IPS-20b (cell line): ENCODE measurements at regions not wholly inside any gene's neighbourhood (a gene's known extent, or its start where the extent isn't known, plus 50 kb on each side); places are given as distances from the start of the nearest gene placed in this dataset.
"Not testable (repeated sequence)": the region's sequence is repeated elsewhere in the genome, so short reads cannot be mapped to it uniquely, and the experiment has no call there.

ENCODE experiments used
- H3K27ac ChIP-seq: one replicate; pipeline ENCODE4 v1.5.1; 2013; ENCODE audit warnings: low read length
- H3K27me3 ChIP-seq: 2 replicates; pipeline ENCODE4 v1.6.1; 2013; ENCODE audit warnings: mild to moderate bottlenecking, low read length, inconsistent platforms; ENCODE audit not compliant: insufficient read depth
- H3K36me3 ChIP-seq: 2 replicates; pipeline ENCODE4 v1.6.1; 2013; ENCODE audit warnings: low read depth, mild to moderate bottlenecking, inconsistent platforms, low read length, moderate library complexity; ENCODE audit not compliant: insufficient read depth
- H3K4me1 ChIP-seq: 2 replicates; pipeline ENCODE4 v1.6.1; 2013; ENCODE audit warnings: mild to moderate bottlenecking, control low read depth, inconsistent platforms, low read length, moderate library complexity; ENCODE audit not compliant: insufficient read depth
- H3K4me3 ChIP-seq: 2 replicates; pipeline ENCODE4 v1.5.1; 2013; ENCODE audit warnings: mild to moderate bottlenecking, low read length, inconsistent platforms
- H3K9ac ChIP-seq: 2 replicates; pipeline ENCODE4 v1.6.1; 2013; ENCODE audit warnings: low read depth, mild to moderate bottlenecking, inconsistent platforms, low read length, moderate library complexity
- H3K9me3 ChIP-seq: 2 replicates; pipeline ENCODE4 v1.6.1; 2013; ENCODE audit warnings: mild to moderate bottlenecking, low read depth, low read length, inconsistent platforms; ENCODE audit not compliant: insufficient read depth

GRCh38 chr10:123270806-123271205 is 116.6 kb downstream of the BUB3 start:
- Histone ChIP-seq H3K27ac (no peak overlapping the region), H3K4me1 (peaks cover 5% of the 10 kb centered on the region; the same call in 1 of the 2 replicates), H3K9ac (no peak overlapping the region), H3K27me3 (peaks cover 13% of the 10 kb centered on the region; the same call in 1 of the 2 replicates), H3K4me3 (no peak overlapping the region), H3K9me3 (no peaks in the 10 kb centered on the region), H3K36me3 (no peaks in the 10 kb centered on the region)

DNA sequence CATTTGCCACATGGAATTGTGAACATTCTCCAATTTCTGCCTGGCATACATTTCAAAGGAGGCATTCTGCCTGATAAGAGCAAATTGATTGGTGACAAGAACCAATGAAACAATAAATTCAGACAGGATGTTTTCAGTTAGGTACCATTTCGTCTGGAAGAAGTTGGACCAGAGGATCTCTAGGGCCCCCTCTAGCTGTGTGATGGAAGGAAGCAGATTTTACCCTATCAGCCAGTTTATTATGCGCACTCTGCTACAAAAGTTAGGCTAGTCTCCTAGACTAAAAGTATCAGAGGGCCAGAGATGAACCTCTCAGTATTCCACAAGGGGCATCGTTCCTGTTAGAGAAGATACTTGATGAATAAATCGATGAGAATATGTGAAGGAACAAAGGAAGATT is 118.0 kb downstream of the BUB3 start:
- no peaks in the 10 kb centered on the region for H3K36me3 ChIP-seq
- 0 out of 2 replicates have a peak, but pooled peaks cover 4% of the 10 kb centered on the region for H3K9me3 ChIP-seq
- H3K4me1 ChIP-seq: peaks cover 5% of the 10 kb centered on the region; the same call in 1 of the 2 replicates
- peaks cover 16% of the 10 kb centered on the region; the same call in 1 of the 2 replicates for H3K27me3 ChIP-seq
- H3K4me3 ChIP-seq: no peak overlapping the region
- H3K27ac ChIP-seq: no peak overlapping the region
- no peak overlapping the region for H3K9ac ChIP-seq

- Histone ChIP-seq H3K9me3 (0 out of 2 replicates have a peak, but pooled peaks cover 4% of the 10 kb centered on the region), H3K4me1 (peaks cover 5% of the 10 kb centered on the region; the same call in 1 of the 2 replicates), H3K9ac (no peak overlapping the region), H3K27ac (no peak overlapping the region), H3K36me3 (no peaks in the 10 kb centered on the region), H3K4me3 (peak overlapping the region; percentile 48; the same call in 1 of the 2 replicates), H3K27me3 (peaks cover 16% of the 10 kb centered on the region; the same call in 1 of the 2 replicates)
Observed at GRCh38 chr10:123274306-123275135, 120.3 kb downstream of the BUB3 start.

DNA sequence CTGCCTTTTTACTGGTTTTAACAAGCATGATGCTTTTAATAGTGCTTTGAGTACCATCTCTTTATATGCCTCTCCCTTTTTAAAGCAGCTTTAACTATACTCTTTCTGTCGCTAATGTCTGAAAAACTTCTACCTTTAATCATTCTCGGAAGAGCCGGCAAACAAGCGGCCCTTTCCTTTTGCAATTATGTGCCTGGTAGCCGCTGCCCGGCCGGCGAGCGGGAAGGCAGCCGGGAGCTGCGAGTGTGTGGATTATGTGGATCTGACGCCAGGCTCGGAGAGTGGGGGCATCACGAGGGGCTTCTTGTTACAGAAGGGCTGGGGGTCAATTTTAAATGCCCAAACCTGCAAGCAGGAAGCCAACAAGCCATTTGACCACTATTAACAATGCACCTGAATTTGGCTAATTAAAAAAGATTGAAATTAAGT is 120.9 kb downstream of the BUB3 start:
- Histone ChIP-seq H3K4me3 (peak overlapping the region; percentile 48; the same call in 1 of the 2 replicates), H3K27me3 (peaks cover 16% of the 10 kb centered on the region; the same call in 1 of the 2 replicates), H3K4me1 (peaks cover 5% of the 10 kb centered on the region; the same call in 1 of the 2 replicates), H3K27ac (no peak overlapping the region), H3K9me3 (0 out of 2 replicates have a peak, but pooled peaks cover 4% of the 10 kb centered on the region), H3K9ac (no peak overlapping the region), H3K36me3 (no peaks in the 10 kb centered on the region)

DNA sequence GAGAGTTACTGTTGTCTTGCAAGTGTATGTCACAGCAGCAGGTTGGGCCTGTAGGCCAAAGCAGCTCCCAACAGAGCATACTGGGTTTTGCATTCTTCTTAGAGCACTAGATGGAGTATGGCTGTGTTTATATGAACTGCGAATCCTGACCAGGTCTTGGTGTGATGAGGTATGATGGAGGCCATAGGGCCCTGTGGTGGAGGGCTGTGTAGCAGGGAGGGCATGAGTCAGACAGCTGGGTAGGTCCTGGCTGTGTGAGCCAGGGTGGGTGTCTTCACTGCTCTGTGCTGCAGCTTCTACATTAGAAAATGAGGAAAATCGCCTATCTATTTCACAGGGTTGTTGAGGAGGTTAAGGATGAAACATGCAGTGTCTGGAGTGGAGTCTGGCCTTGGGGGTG is 124.2 kb downstream of the BUB3 start:
- Histone ChIP-seq H3K9ac (no peak overlapping the region), H3K27ac (no peak overlapping the region), H3K36me3 (no peaks in the 10 kb centered on the region), H3K9me3 (0 out of 2 replicates have a peak, but pooled peaks cover 4% of the 10 kb centered on the region), H3K4me1 (peaks cover 5% of the 10 kb centered on the region; the same call in 1 of the 2 replicates), H3K27me3 (peaks cover 16% of the 10 kb centered on the region; the same call in 1 of the 2 replicates), H3K4me3 (no peak overlapping the region)

- H3K4me1 ChIP-seq, H3K9ac ChIP-seq, H3K4me3 ChIP-seq, H3K27me3 ChIP-seq, H3K27ac ChIP-seq, H3K36me3 ChIP-seq, H3K9me3 ChIP-seq: not testable (repeated sequence)
Observed at GRCh38 chr10:123283371-123283770, 129.2 kb downstream of the BUB3 start.

DNA sequence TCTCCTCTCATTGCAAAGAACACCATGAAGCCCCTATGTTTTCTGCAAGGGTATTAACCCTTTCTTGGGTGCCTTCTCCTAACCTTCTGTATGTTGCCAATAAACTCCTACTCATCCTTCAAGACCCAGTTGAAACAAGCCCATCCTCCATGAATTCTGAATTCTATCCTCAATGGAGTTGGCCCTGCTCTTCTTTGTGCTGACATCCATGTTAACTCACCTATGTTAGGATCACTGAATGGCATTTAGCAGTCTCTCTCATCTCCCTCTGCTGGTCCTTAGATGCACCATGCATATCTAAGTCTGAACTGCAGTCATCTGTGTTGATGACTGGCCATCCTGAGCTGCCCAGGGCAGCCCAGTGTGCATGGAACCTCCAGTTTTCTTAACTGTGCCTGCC is 129.8 kb downstream of the BUB3 start:
- Histone ChIP-seq H3K27ac (no peak overlapping the region), H3K36me3 (no peaks in the 10 kb centered on the region), H3K9ac (no peak overlapping the region), H3K4me3 (no peak overlapping the region), H3K27me3 (no peaks in the 10 kb centered on the region), H3K4me1 (no peaks in the 10 kb centered on the region), H3K9me3 (no peaks in the 10 kb centered on the region)

DNA sequence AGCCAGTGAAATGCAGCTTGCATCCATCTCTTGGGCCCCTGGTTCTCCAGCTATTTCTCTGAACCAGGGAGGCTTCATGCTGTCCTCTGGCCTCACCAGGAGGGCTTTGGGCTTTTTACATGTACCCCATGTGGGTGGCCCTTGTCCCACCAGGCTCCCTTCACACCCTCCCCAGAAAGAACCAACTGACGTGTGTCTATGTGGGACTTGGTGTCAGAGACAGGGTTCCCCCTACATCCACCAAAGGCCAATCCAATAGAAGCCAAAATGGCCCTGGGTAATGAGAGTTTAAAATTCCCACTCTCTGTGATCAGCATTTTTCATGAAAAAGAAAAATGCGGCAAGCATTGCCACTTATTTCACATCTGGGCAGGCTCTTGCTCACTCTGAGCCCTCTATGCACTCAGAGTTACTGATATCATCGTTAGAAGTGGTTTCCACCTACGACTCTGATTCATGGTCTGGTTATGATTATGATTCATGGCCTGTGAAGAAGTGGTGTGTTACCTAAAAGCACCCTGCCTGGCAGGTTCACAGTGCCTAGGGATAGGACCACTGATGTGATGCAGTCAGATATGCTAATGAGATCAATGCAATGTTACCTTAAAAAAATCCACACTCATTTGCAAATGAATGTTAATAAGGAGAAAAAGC is 133.5 kb downstream of the BUB3 start:
- Histone ChIP-seq H3K4me3 (no peak overlapping the region), H3K27ac (no peak overlapping the region), H3K9me3 (no peaks in the 10 kb centered on the region), H3K4me1 (no peaks in the 10 kb centered on the region), H3K27me3 (no peaks in the 10 kb centered on the region), H3K36me3 (no peaks in the 10 kb centered on the region), H3K9ac (no peak overlapping the region)

DNA sequence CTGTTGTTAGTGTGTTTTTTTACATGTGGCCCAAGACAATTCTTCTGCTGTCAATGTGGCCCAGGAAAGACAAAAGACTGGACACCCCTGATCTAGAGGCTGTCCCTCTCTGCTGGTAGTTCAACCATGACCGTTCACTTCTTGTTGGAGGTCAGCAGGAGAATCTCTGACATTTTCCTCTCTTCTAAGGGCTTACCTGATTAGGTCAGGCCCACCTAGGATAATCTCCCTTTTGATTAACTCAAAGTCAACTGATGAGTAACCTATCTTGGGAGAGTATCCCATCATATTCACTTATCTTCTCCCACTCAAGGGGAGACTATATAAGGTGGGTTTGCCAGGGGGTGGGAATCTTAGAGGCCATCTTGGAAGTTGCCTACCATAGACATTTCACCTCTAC is 135.2 kb downstream of the BUB3 start:
- H3K9ac ChIP-seq: no peak overlapping the region
- no peaks in the 10 kb centered on the region for H3K4me1 ChIP-seq
- H3K9me3 ChIP-seq: no peaks in the 10 kb centered on the region
- H3K27me3 ChIP-seq: no peaks in the 10 kb centered on the region
- H3K36me3 ChIP-seq: no peaks in the 10 kb centered on the region
- H3K27ac ChIP-seq: no peak overlapping the region
- H3K4me3 ChIP-seq: no peak overlapping the region

- H3K9me3 ChIP-seq: no peaks in the 10 kb centered on the region
- no peaks in the 10 kb centered on the region for H3K27me3 ChIP-seq
- H3K4me1 ChIP-seq: no peaks in the 10 kb centered on the region
- H3K4me3 ChIP-seq: no peak overlapping the region
- H3K36me3 ChIP-seq: no peaks in the 10 kb centered on the region
- H3K9ac ChIP-seq: no peak overlapping the region
- H3K27ac ChIP-seq: no peak overlapping the region
Observed at GRCh38 chr10:123294109-123294508, 139.9 kb downstream of the BUB3 start.

GRCh38 chr10:123294886-123295285 is 140.7 kb downstream of the BUB3 start:
- Histone ChIP-seq H3K4me1 (no peaks in the 10 kb centered on the region), H3K9ac (no peak overlapping the region), H3K36me3 (no peaks in the 10 kb centered on the region), H3K4me3 (no peak overlapping the region), H3K9me3 (no peaks in the 10 kb centered on the region), H3K27ac (no peak overlapping the region), H3K27me3 (no peaks in the 10 kb centered on the region)
